PFSK-1 (cell line): ENCODE measurements at regions not wholly inside any gene's neighbourhood (a gene's known extent, or its start where the extent isn't known, plus 50 kb on each side); places are given as distances from the start of the nearest gene placed in this dataset.

Source experiments
- POLR2AphosphoS5 ChIP-seq: IDR thresholded peaks from 2 replicates; pipeline ENCODE4 v1.6.1; 2012; ENCODE audit warnings: low read depth, mild to moderate bottlenecking, control low read depth, low read length, moderate library complexity
- REST ChIP-seq, 2 experiments: IDR thresholded peaks; 2 replicates each; pipeline versions ENCODE4 v1.6.1 to v1.8.0; 2011 to 2012; ENCODE audit warnings: low read depth in 2 of 2, low read length in 2 of 2, control low read depth in 1 of 2, inconsistent platforms in 1 of 2, mild to moderate bottlenecking in 1 of 2, moderate library complexity in 1 of 2; ENCODE audit not compliant: insufficient read depth in 1 of 2
- TAF1 ChIP-seq: IDR thresholded peaks from 2 replicates; pipeline ENCODE4 v1.6.1; 2012; ENCODE audit warnings: low read length, control low read depth, borderline replicate concordance; ENCODE audit not compliant: insufficient read depth

- no peak for TF ChIP-seq TAF1
- TF ChIP-seq POLR2AphosphoS5, result no peak
- no peak for TF ChIP-seq REST (IDR thresholded peaks at IDR 0.05; ENCODE audit: insufficient read depth in 1 of 2, low read depth in 2 of 2, low read length in 2 of 2)
Observed at GRCh38 chr7:40947566-40947965, 755.3 kb downstream of the INHBA start.
